DMS 273 (cell line): ENCODE measurements at regions not wholly inside any gene's neighbourhood (a gene's known extent, or its start where the extent isn't known, plus 50 kb on each side); places are given as distances from the start of the nearest gene placed in this dataset.
"Not testable (repeated sequence)": the region's sequence is repeated elsewhere in the genome, so short reads cannot be mapped to it uniquely, and the experiment has no call there.

ENCODE experiments used
- DNase-seq: peaks from one replicate; lab custom pipeline; 2025; ENCODE audit not compliant: unreplicated experiment; lab: John Stamatoyannopoulos, UW

DNA sequence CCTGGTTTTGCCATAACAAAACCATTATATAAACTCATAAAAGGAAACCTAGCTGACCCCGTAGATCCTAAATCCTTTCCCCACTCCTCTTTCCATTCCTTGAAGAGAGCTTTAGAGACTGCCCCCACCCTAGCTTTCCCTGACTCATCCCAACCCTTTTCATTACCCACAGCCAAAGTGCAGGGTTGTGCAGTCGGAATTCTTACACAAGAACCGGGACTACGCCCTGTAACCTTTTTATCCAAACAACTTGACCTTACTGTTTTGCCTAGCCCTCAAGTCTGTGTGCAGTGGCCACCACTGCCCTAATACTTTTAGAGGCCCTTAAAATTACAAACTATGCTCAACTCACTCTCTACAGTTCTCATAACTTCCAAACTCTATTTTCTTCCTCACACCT lies 116.0 kb upstream of the PTPN13 start:
- DNase-seq = not testable (repeated sequence)

DNA sequence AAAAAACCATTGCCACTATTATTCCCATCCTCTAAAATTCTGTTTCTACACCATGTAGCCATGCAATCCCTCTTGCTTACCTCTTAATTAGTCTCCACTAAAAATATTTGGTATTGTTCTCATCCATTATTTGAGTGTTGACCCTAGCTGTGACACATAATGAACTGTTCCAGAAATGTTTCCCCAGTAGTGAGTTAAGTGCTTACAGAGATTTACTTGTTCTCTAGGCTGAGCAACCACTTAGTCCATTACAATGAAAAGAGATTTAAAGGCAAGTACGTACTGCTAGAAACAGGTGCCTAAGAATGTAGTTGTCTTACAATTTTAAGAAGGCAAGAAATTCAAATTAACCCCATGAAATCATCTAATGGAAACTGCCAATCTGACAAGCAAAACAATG lies 112.7 kb upstream of the PTPN13 start:
- no peak for DNase-seq

DNA sequence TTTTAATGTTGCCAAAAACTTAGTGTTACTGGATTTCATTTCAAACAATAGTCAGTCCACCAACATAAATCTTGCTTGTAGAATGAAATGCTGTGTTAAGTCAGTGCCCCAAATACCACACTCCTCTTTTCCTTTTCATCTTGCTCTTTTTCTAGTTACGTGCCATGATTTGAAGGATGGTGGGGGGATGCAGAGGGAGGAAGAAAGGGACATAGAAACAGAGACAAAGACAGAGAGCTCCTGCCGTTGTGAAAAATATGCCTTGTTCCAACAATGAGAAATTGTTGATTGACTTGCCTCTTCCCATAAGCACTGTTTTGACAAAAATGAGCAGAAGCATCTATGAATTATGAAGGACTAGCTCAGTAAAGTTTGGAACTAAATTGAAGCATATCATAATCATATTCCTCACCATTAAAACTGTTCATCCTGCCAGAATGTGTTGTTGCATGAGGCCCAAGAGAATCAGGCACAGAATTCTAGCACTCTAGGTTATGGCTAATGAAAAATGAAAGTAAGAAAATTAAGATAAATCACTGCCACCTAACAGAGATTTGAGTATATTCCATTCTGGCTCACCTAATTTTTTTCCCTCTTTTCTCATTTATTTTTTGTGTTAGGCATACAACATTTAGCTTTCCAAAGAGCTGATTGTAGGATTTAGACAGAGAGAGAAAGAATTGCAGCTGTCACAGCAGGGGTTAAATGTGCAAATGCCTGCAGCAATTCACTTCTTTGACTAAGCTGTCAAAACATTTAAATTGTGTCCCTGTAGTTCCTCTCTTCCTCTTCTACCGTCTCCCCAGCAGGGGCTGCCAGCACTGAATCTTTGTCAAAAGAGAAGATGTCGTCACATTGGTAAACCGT lies 111.6 kb upstream of the PTPN13 start:
- DNase-seq = peak; percentile 2

DNA sequence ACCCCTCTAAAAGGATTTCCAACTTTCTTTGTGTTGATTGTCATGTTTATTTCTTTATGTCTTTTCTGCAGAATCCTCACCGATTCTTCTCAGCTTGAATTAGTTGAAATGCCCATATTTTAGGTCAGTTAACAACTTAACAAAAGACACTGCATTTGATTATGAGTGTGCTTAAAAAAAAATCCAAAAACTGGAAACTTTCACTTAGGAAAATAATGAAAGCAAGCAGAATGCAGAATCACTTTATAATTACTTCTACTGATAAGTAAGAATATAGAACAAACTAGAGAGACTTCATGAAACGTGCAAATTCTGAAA lies 111.0 kb upstream of the PTPN13 start:
- no peak for DNase-seq

DNA sequence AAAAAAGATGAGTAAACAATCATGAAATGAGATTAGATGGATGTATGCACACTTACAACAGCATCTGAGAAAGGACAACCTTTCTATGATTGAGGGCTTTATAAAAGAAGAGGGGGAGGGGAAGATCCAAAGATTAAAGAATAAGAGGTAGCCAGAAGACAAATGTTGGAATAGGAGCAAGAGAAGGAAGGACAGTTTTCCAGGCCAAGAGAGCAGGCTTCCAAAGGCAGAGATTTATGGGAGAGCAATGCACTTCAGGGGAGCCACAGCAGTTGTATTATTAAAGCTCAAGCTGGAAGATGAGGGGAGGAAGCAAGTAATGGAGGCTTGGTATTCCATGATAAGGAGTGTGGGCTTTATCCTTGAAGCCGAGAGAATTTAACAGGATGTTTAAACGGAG lies 110.3 kb upstream of the PTPN13 start:
- no peak for DNase-seq

DNA sequence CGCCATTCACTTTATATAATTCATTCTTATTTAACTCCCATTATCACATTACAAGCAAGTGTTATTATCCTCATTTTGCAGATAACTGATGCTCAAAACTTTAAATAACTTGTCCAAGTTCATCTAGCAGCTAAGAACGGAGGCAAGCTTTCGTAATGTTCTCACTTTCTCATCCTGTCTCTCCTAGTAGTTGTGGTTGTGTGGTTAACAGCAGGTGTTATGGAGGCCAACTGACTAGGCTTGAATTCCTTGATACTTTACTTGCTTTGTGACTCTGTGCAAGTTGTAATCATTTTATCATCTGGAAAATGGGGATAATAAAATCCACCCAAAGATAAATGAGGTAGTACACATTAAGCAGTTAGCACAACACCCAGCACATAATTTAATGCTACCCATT lies 109.9 kb upstream of the PTPN13 start:
- DNase-seq = no peak

DNA sequence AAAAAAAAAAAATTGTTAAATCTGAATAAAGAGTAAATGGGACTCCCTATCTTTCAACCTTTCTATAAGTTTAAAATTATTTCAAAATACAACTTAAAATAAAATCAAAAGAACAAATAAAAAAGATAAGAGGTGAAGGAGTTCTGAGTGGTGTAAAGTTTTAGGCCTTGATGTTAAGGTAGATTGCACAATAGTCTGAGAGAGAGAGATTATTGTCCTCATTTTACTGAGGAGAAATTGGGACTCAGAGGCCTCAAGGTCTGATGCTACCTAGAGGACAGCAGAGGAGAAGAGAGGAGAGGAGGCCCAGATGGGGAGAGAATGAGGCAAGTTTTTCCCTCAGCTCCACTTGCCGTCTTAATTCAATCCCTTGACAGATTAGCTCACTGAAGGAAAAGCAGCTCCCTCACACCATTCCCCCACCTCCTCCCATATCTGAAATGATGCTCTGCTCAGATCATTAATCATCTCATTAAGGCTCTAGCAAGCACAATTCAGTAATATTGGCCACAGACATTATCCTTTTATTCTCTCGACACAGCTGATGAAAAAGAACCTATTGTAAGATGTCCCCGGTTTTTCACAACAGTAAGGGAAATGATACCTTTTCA lies 106.3 kb upstream of the PTPN13 start:
- no peak for DNase-seq

DNA sequence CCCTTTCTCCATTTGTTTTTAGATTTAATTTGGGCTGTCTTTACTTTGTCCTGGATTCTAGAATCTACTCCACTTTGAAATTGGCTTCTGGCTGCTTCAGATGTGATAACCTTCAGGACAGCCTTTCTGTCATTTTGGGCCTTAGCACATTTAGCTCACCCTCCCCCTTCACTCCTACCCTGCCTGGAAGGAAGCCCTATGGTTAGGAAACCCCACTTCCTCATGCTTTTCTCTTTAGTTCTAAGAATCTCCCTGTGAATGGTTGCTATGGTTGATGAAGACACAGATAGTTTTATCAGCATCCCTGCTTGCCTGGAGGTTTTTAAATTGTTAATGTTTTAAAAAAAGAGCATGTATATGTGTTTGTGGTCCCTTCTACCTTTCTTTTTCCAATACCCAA lies 100.7 kb upstream of the PTPN13 start:
- no peak for DNase-seq

DNA sequence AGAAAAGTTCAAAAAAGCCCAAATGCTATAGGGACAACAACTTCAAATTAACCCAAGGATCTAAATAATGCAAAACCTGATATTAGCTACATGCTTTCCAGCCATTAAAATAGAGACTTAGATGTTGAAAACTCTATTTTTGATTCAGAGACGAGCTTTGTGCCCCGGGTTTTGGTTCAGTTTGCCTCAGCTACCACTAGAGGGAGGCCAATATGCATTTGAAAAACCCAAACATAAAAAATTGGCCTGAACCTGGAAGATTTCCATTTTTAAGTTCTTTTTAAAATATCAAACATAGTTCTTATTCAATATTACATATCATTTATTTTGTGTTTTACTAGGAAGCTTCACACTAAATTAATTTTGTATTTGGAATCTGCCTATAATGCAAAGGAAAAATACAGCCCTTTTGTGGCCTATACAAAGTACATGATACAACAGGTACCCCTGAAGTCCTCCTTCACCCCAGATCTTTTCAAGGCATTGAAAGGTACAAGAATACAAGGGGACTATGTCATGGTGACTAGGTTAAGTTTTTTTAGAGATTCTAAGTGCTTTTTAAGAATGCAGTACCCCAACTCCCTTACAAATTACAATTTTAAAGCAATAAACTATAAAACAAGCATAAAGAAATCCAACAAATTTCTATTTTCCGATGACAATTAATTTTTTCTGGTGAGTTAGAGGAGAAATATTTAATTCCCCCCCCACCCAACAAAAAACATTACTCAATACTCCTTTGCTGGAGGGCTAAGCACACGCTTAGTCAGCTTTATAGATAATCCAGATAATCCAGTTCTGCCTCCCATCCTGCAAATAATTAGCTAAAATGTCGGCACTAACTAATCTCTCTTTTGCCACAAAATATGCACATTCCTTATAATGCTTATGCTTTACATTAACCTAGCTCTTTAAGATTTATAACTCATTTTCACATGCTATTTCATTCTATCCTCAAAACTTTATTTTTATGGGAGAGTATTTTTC lies 97.7 kb upstream of the PTPN13 start:
- DNase-seq = peak; percentile 54

DNA sequence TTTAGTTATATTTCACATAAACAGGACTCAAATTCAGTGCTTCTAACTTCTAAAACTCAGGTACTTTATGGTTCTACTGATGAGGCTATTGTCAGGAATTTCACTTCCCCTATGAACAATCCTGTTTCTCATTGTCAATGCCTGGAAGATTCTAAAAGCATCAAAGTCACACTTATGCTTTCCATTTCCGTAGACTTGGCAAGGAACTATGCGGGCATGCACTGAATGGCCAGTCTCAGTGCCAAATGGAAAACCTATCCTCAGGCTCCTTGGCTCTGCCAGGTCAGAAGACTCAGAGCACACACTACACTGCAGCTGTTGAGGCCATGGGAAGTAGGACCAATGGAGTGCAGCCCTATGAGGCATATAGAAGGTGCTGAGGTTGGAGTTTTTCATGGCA lies 97.0 kb upstream of the PTPN13 start:
- no peak for DNase-seq

DNA sequence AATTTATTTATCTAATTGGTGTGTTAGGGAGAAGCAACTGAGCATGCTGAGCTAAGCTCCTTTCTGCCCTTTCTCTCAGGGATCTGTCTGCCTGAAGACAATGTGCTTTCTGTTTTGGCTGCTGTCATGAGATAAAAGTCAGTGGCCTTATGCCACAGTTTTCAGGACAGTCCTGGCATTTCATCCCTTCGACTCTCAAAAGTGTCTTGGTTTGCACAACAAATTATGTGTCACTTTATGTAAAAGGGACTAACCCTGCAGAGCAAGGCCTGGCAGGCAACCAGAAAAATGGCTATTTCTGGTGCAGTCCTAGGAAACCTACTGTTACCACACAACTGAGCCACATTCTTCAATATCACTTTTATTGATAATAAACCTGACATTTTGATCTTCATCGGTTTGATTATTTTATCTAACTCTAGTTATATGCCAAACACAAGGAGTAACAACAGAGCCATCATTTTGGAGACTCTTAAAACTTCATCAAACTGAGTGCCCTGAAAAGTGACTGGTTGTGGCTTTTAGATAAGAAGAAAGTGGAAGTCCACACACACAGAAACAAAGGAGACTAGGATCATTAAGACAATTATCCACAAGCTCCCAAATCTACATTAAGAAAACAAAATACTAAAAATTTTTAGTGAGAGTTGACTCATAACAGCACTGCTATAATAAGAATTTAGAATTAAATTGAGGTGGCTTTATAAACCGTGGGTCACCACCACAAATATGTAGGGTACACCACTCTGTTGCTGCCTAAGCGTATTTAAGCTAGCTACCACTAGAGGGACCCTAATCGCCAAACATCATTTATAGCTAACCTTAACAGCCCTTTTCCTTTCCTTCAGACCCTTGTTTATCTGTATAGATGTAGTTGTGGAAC lies 95.9 kb upstream of the PTPN13 start:
- peak; percentile 63 for DNase-seq

DNA sequence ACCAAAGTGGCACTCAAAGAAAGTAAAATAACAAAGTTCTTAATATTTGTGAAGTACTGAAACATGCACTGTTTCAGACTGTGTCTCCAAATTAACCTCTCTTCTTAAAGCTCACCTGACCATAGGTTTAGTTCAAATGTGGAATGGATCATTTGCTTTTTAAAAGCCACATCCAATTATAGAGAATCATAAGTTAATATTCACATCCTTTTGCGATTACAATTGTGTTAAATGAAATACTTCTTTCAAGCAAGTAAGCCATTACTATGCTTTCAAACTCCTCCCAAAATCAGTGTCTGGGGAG lies 95.3 kb upstream of the PTPN13 start:
- DNase-seq = no peak

DNA sequence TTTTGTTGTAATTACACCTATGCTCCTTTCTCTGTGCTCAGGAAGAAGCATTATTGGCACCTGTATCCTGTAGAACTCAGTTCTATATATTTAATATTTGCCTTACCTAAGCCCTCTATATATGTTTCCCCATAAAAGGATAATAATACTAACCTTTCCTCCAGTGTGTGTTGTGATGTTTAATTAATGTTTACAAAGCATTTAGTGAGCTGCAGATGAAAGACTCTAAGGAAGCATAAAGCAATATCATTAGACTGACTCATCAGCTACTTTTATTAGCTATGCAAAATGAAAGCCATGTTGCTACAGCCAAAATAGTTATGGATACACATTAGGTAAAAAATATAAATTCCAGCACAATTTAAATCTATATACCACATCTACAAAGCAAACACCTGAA lies 93.6 kb upstream of the PTPN13 start:
- DNase-seq = no peak

DNA sequence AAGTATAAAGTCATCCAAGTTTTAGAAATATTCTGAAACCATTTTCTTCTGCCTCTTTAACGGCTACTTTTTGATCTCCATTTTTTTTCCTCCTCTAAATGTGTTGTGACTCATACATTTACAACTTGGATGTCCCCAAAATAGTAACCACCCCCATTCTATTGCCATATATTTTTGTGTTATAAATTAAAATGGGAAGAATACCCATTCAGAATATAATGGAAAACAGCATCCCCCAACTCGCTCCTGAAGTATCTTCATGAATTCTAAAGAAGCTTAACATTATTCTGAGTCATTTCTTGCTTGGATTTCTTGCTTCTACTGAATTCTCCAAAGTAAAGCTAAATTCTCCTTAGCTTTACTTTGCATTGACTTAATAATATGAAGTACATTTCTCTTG lies 92.0 kb upstream of the PTPN13 start:
- DNase-seq = no peak

DNA sequence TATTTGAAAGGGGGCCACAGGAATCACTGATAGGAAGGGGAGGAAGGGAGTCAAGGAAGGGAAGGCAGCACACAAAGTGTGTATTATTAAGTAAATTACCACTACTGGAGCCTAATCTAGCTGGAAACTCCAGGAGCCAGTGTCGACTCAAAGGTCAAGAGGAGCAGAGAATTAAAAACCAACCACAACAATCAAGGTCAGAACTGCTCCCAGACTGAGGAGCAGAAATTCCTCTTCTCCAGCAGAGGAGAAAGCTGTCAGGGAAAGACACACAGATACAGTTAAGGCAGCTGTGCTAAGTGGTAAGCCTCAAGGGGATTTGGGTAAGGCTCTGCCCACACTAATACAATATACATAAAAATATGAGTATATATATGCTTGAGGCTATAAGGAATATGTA lies 87.5 kb upstream of the PTPN13 start:
- no peak for DNase-seq

DNA sequence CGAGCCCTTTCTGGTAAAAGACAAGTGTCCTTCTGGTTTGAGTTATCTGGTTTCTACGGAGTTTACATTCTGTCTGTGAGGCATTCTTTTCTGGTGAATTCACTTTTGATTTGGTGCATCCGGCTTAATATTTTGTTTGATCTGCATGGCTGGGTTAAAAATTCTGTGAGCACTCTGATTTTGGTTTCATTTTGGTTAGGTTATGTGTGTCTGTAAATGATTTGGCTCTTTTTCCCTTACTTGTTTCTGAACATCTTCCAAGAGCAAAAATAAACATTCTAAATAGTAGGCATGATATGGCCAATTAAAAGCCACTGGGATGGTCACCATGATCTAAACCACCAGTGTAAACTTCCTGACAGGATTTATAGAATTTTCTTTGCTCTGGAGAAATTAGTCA lies 85.7 kb upstream of the PTPN13 start:
- DNase-seq = no peak

DNA sequence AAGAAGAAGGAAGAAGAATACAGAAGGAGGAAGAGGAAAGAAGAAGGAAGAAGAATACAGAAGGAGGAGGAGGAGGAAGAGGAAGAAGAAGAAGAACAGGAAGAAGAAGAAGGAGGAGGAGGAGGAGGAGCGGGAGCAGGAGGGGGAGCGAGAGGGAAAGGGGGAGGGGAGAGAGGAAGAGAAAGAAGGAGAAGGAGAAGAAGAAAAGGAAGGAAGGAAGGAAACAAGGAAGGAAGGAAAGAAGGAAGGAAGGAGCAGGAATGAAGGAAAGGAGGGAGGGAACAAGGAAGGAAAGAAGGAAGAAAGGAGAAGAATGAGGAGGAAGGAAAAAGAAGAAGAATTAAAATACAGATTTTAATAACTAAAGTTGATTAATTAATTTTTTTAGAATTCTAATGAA lies 82.5 kb upstream of the PTPN13 start:
- no peak for DNase-seq

DNA sequence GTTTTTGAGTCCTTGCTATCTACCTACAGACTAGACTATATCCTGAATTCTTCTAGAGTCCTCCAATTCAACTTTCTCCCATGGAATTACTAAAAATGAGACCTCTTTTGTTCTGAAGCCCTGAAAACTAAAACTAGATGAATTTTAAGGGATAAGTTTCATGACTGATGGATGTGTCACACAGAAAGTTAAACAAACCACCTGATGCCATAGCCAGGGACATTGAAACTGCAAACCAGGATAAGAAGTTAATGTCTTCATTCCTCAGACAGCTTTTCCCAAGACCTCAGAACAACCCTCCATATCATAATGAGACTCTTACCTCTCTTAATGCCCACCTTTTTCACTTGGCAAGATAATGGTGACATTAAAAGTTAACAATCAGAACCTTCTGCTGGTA lies 81.5 kb upstream of the PTPN13 start:
- no peak for DNase-seq

DNA sequence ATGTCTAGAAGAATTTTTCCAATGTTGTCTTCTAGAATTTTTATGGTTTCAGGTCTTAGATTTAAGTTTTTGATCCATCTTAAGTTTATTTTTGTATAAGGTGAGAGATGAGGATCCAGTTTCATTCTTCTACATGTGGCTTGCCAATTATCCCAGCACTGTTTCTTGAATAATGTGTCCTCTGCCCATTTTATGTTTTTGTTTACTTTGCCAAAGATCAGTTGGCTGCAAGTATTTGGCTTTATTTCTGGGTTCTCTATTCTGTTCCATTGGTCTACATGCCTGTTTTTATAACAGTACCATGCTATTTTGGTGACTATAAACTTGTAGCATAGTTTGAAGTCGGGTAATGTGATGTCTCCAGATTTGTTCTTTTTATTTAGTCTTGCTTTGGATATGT lies 78.2 kb upstream of the PTPN13 start:
- not testable (repeated sequence) for DNase-seq

DNA sequence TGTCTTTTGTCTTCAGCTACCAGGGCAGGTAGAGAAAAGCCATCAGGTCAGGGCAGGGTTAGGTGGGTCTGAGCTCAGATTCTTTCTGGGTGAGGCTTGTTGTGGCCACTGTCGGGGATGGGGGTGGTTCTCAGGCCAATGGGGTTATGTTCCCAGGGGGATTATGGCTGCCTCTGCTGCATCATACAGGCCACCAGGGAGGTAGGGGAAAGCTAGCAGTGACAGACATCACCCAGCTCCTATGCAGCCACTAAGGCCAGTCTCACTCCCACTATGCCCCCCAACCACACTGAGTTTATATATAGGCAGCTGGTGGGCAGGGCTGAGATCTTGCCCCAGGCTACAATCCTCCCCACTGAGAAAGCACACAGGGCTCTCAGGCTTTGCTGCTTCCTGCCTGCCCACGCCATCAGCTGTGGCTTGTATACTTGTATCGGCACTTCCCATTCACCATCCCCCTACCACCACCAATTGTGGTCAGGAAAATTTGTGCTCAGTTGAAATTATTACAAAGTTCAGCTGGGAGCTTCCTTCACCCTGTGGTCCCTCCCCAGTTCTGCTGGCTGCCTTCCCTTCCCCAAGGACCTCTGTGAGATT lies 72.6 kb upstream of the PTPN13 start:
- no peak for DNase-seq

DNA sequence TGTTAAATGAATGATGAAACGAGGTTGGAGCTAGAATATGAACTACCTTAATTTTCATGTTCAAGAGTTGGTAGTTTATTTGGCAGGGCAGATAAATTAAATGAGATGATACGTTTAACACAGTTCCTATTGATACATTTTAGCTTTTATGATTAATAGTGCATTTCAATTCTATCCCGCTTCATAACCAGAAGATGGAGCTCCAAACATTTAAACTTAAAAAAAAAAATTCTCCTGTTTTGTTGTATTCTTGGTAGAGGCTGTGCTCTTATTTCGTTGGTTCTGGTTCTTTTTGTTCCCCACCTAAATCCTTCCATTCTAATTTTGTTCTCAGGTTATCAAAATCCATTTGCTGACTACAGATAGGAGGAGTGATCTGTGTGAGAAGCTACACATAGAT lies 71.8 kb upstream of the PTPN13 start:
- DNase-seq = no peak
